MCF 10A (cell line): ENCODE measurements at regions not wholly inside any gene's neighbourhood (a gene's known extent, or its start where the extent isn't known, plus 50 kb on each side); places are given as distances from the start of the nearest gene placed in this dataset.

Experiments used
- BruUV-seq: library from RNA; stranded (reverse); fragments of 400-500 nt; replicated peaks from 2 replicates; lab custom pipeline; 2021; lab: Mats Ljungman, UMichigan
- CTCF ChIA-PET: fragments of 300-600 bp; sonication (Branson Sonifier 250); formaldehyde crosslinking; extraction: SDS; loops from one replicate; lab custom pipeline; 2021; ENCODE audit warnings: antibody characterized with exemption, inconsistent platforms; lab: Yijun Ruan, JAX
- POLR2A ChIA-PET: fragments of 300-600, 350-650 bp; sonication (Branson Sonifier 250); formaldehyde crosslinking; extraction: SDS; loops from one replicate; lab custom pipeline; 2020; ENCODE audit warnings: antibody characterized with exemption, inconsistent platforms; lab: Yijun Ruan, JAX
- DNase-seq: peaks from one replicate; pipeline ENCODE4 v3.0.0-alpha.2; 2018; ENCODE audit not compliant: unreplicated experiment
- H3K27ac Mint-ChIP-seq: one replicate; pipeline ENCODE4 v1.8.0; 2022; ENCODE audit warnings: mild to moderate bottlenecking, low read depth, mixed read lengths; ENCODE audit not compliant: unreplicated experiment
- H3K27me3 Mint-ChIP-seq: one replicate; pipeline ENCODE4 v1.8.0; 2022; ENCODE audit warnings: mixed read lengths; ENCODE audit not compliant: insufficient read depth, unreplicated experiment
- H3K36me3 Mint-ChIP-seq: one replicate; pipeline ENCODE4 v1.8.0; 2022; ENCODE audit warnings: mild to moderate bottlenecking, moderate library complexity, mixed read lengths; ENCODE audit not compliant: insufficient read depth, unreplicated experiment
- H3K4me1 Mint-ChIP-seq: one replicate; pipeline ENCODE4 v1.8.0; 2022; ENCODE audit warnings: mixed read lengths; ENCODE audit not compliant: insufficient read depth, unreplicated experiment
- H3K4me3 Mint-ChIP-seq: one replicate; pipeline ENCODE4 v1.8.0; 2022; ENCODE audit warnings: mild to moderate bottlenecking, moderate library complexity, mixed read lengths; ENCODE audit not compliant: unreplicated experiment
- H3K9me3 Mint-ChIP-seq: one replicate; pipeline ENCODE4 v1.8.0; 2022; ENCODE audit warnings: mixed read lengths; ENCODE audit not compliant: unreplicated experiment
- CTCF ChIP-seq: fragments of 200-600 bp; IDR thresholded peaks from one replicate; pipeline ENCODE4 v1.8.0; 2022; ENCODE audit warnings: antibody characterized with exemption, mild to moderate bottlenecking; ENCODE audit not compliant: unreplicated experiment
- intact Hi-C: fragments of 100-400 bp; cut with micrococcal nuclease; formaldehyde crosslinking; loops from 2 replicates; pipeline ENCODE4 v1.14.1; 2022

- Mint-ChIP-seq H3K4me1 (no peaks in the 10 kb centered on the region), H3K9me3 (peaks cover 20% of the 10 kb centered on the region), H3K4me3 (no peak overlapping the region), H3K27me3 (no peaks in the 10 kb centered on the region), H3K27ac (no peak overlapping the region), H3K36me3 (no peaks in the 10 kb centered on the region)
- DNase-seq = peak; percentile 51
- POLR2A ChIA-PET = no interaction called here
- CTCF ChIA-PET = no interaction called here
- no peak for TF ChIP-seq CTCF
- no TSS peak for BruUV-seq
- intact Hi-C loops = no loop called here
Measured at GRCh38 chr2:7900593-7900992, 781.3 kb upstream of the ID2 start.

DNA sequence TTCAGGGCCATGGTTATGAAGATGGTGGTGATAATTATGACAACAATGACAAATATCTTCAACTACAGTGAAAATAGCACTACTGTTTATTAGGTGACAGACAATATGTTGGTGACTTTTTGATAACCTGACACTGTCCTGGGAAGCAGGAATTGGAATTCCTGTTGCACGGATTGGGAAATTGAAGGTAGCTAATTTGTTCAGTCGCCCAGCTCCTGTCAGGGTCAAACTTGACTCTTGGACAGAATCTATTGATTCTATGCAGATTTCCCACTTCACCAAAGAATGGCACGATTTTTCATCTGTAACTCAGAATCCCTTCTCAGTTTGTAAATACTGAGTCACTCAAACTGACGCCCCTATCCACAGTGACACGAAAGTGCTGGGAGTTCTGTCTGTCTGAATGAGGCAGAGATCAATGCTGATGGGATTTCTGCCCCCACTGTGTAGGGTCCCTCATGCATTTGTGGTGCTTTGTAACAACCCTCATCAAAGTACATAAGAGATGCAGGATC is 779.5 kb upstream of the ID2 start:
- H3K4me1 Mint-ChIP-seq = no peaks in the 10 kb centered on the region
- H3K27ac Mint-ChIP-seq = no peak overlapping the region

GRCh38 chr2:7904319-7904718 is 777.5 kb upstream of the ID2 start:
- no peaks in the 10 kb centered on the region for H3K4me1 Mint-ChIP-seq
- CTCF ChIA-PET = interaction anchor here (0.6 kb wide), 1 partner anchor 74 kb away, joined by 3 read pairs; no protein-coding TSS in a partner anchor
- no peak for TF ChIP-seq CTCF

More for the DNA sequence above, 779.5 kb upstream of the ID2 start:
- no peak for TF ChIP-seq CTCF
- H3K9me3 Mint-ChIP-seq = peaks cover 20% of the 10 kb centered on the region
- H3K27me3 Mint-ChIP-seq = no peaks in the 10 kb centered on the region
- H3K36me3 Mint-ChIP-seq = no peaks in the 10 kb centered on the region
- no peak overlapping the region for H3K4me3 Mint-ChIP-seq
- POLR2A ChIA-PET = no interaction called here
- no peak for DNase-seq
- CTCF ChIA-PET = interaction anchor here (0.7 kb wide), 2 partner anchors 659 to 760 kb away, joined by 3 read pairs; no protein-coding TSS in a partner anchor
- intact Hi-C loops = no loop called here
- no TSS peak for BruUV-seq

GRCh38 chr2:7905756-7906155 is 776.1 kb upstream of the ID2 start:
- Mint-ChIP-seq H3K36me3 (no peaks in the 10 kb centered on the region), H3K4me1 (no peaks in the 10 kb centered on the region), H3K4me3 (no peak overlapping the region), H3K9me3 (peaks cover 21% of the 10 kb centered on the region), H3K27ac (no peak overlapping the region), H3K27me3 (no peaks in the 10 kb centered on the region)
- BruUV-seq = no TSS peak
- intact Hi-C loops = no loop called here
- POLR2A ChIA-PET = no interaction called here
- CTCF ChIA-PET = no interaction called here
- no peak for TF ChIP-seq CTCF
- DNase-seq = no peak

More at GRCh38 chr2:7904319-7904718, 777.5 kb upstream of the ID2 start:
- POLR2A ChIA-PET = no interaction called here
- no peak overlapping the region for H3K27ac Mint-ChIP-seq
- H3K36me3 Mint-ChIP-seq = no peaks in the 10 kb centered on the region
- DNase-seq = no peak
- no peak overlapping the region for H3K4me3 Mint-ChIP-seq
- BruUV-seq = no TSS peak
- intact Hi-C loops = no loop called here
- no peaks in the 10 kb centered on the region for H3K27me3 Mint-ChIP-seq
- peaks cover 21% of the 10 kb centered on the region for H3K9me3 Mint-ChIP-seq
